ENCODE measurements at regions not wholly inside any gene's neighbourhood (a gene's known extent, or its start where the extent isn't known, plus 50 kb on each side); places are given as distances from the start of the nearest gene placed in this dataset.

DNA sequence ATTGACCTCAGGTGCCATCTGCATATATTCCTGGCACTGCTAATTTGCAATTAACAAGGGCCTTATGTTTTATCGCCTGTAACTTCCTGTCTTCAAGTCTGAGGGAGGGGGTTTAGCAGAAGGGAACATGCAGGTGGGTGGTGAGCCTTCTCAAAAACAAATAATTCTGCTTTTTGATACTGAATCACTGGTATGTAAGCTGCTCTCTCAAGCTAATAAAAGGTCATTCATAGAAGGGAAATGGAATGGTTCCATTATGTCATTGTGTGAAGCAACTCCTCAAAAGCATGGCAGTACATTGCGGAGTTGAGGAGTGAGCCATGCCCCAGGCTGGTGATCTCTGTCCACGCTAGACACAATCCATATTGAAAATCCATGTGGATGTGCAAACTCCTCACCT, 414.8 kb upstream of the ID2 start:
- TF ChIP-seq, protein P1, sequence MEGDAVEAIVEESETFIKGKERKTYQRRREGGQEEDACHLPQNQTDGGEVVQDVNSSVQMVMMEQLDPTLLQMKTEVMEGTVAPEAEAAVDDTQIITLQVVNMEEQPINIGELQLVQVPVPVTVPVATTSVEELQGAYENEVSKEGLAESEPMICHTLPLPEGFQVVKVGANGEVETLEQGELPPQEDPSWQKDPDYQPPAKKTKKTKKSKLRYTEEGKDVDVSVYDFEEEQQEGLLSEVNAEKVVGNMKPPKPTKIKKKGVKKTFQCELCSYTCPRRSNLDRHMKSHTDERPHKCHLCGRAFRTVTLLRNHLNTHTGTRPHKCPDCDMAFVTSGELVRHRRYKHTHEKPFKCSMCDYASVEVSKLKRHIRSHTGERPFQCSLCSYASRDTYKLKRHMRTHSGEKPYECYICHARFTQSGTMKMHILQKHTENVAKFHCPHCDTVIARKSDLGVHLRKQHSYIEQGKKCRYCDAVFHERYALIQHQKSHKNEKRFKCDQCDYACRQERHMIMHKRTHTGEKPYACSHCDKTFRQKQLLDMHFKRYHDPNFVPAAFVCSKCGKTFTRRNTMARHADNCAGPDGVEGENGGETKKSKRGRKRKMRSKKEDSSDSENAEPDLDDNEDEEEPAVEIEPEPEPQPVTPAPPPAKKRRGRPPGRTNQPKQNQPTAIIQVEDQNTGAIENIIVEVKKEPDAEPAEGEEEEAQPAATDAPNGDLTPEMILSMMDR (IDR thresholded peaks at IDR 0.05), result no peak
- TF ChIP-seq POLR2AphosphoS5 (IDR thresholded peaks at IDR 0.05) (no peak), POLR2A (IDR thresholded peaks at IDR 0.05) (no peak)
